Astrocyte of the spinal cord (primary cell): ENCODE measurements at regions not wholly inside any gene's neighbourhood (a gene's known extent, or its start where the extent isn't known, plus 50 kb on each side); places are given as distances from the start of the nearest gene placed in this dataset.

ENCODE experiments used
- DNase-seq: peaks from one replicate; pipeline ENCODE4 v3.0.0; 2011; ENCODE audit warnings: low read depth, low spot score
- H3K4me3 ChIP-seq: 2 replicates; pipeline ENCODE4 v1.5.1; 2011; ENCODE audit warnings: low read depth, mild to moderate bottlenecking, low read length, moderate library complexity
- CTCF ChIP-seq: IDR thresholded peaks from 2 replicates; pipeline ENCODE4 v1.5.1; 2012; ENCODE audit warnings: low read depth, mild to moderate bottlenecking, low read length, inconsistent platforms
- in situ Hi-C: cut with HindIII; loops from 2 replicates; pipeline ENCODE4 v1.10.0; 2017; ENCODE audit warnings: low sequenced_read_pairs

DNA sequence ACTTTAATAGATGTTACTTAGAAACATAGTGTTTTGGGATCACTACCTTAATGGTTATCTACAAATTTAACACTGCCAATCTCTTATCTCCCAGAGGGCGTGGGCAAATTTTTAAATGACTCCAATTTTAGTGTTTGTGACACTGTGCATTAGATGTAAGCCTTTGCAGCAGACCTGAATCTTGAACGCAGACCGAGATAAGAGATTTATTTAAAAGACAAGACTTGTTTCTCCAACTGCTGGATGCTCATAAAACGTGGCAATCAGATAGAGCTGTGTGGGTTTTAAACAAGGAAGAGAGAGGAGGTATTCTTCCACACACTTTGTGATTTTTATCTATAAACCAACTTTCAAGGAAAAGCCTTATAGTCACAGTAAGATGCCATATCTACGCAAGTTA is 252.5 kb upstream of the NR3C2 start:
- no peak for TF ChIP-seq CTCF
- in situ Hi-C loops: no loop called here
- H3K4me3 ChIP-seq: no peak overlapping the region
- DNase-seq: no peak

GRCh38 chr4:148693913-148694649 is 251.9 kb upstream of the NR3C2 start:
- in situ Hi-C loops: no loop called here
- no peak for DNase-seq
- H3K4me3 ChIP-seq: no peak overlapping the region
- TF ChIP-seq CTCF: no peak

DNA sequence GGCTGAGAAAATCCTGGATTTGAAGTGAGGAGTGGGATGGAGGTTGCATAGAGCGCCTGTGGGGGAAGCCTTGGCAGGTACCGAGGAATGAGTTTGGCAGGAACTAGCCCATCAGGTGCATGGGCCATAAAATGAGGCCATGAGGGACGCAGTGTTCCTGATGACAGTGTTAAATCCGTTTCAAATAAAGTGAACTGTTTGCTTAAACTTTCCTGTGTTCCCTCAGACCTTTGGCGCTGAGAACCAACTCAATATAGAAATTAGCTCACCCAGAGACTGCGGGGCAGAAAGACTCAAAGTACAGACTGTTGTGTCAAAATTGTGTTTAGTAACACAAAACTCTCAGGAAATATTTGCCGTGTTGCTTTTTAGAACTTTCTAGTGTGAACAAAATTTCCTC is 250.0 kb upstream of the NR3C2 start:
- H3K4me3 ChIP-seq: no peak overlapping the region
- in situ Hi-C loops: no loop called here
- TF ChIP-seq CTCF: no peak
- no peak for DNase-seq

GRCh38 chr4:148686449-148686848 is 244.2 kb upstream of the NR3C2 start:
- in situ Hi-C loops: no loop called here
- TF ChIP-seq CTCF: no peak
- H3K4me3 ChIP-seq: no peak overlapping the region
- DNase-seq: no peak

- in situ Hi-C loops: no loop called here
- no peak for TF ChIP-seq CTCF
- DNase-seq: no peak
- H3K4me3 ChIP-seq: no peak overlapping the region
These were observed 242.4 kb upstream of the NR3C2 start for GRCh38 chr4:148684638-148685037.

GRCh38 chr4:148680884-148681283 is 238.7 kb upstream of the NR3C2 start:
- no peak for TF ChIP-seq CTCF
- in situ Hi-C loops: no loop called here
- H3K4me3 ChIP-seq: no peak overlapping the region
- DNase-seq: no peak
